Thymus (tissue), 11 donors: ENCODE measurements at regions not wholly inside any gene's neighbourhood (a gene's known extent, or its start where the extent isn't known, plus 50 kb on each side); places are given as distances from the start of the nearest gene placed in this dataset.
"Not testable (repeated sequence)": the region's sequence is repeated elsewhere in the genome, so short reads cannot be mapped to it uniquely, and the experiment has no call there.

Experiments used
- DNase-seq, 9 donors: peaks; one replicate each; pipeline ENCODE4 v3.0.0-alpha.2; 2013; ENCODE audit warnings: low spot score in 9 of 9, low read depth in 6 of 9, missing footprints in 1 of 9
- H3K27ac ChIP-seq, 2 donors: one replicate each; pipeline ENCODE4 v1.5.1; 2013; ENCODE audit warnings: control low read depth in 1 of 2, low read depth in 1 of 2, low read length in 1 of 2, mild to moderate bottlenecking in 1 of 2, moderate library complexity in 1 of 2
- H3K27me3 ChIP-seq, 2 donors: one replicate each; pipeline ENCODE4 v1.5.1; 2013; ENCODE audit warnings: low read length in 1 of 2; ENCODE audit not compliant: control insufficient read depth in 2 of 2, insufficient read depth in 1 of 2
- H3K36me3 ChIP-seq, 2 donors: one replicate each; pipeline ENCODE4 v1.5.1; 2013; ENCODE audit warnings: low read length in 1 of 2, mild to moderate bottlenecking in 1 of 2, moderate library complexity in 1 of 2; ENCODE audit not compliant: control insufficient read depth in 2 of 2, insufficient read depth in 2 of 2
- H3K4me1 ChIP-seq, 2 donors: one replicate each; pipeline ENCODE4 v1.5.1; 2013; ENCODE audit warnings: low read length in 2 of 2; ENCODE audit not compliant: control insufficient read depth in 2 of 2, insufficient read depth in 2 of 2
- H3K4me3 ChIP-seq, 2 donors: one replicate each; pipeline ENCODE4 v1.5.1; 2013; ENCODE audit warnings: low read length in 2 of 2, control low read depth in 1 of 2, mild to moderate bottlenecking in 1 of 2
- H3K9me3 ChIP-seq, 2 donors: one replicate each; pipeline ENCODE4 v1.5.1; 2013; ENCODE audit warnings: low read length in 1 of 2, mild to moderate bottlenecking in 1 of 2; ENCODE audit not compliant: control insufficient read depth in 2 of 2, insufficient read depth in 1 of 2
- WGBS: extraction: QIAGEN DNeasy Blood & Tissue Kit; methylation state at CpG from one replicate; pipeline ENCODE4 v1.1.7; 2013; 5-methylcytosine and 5-hydroxymethylcytosine counted together
- donor health status: healthy.

DNA sequence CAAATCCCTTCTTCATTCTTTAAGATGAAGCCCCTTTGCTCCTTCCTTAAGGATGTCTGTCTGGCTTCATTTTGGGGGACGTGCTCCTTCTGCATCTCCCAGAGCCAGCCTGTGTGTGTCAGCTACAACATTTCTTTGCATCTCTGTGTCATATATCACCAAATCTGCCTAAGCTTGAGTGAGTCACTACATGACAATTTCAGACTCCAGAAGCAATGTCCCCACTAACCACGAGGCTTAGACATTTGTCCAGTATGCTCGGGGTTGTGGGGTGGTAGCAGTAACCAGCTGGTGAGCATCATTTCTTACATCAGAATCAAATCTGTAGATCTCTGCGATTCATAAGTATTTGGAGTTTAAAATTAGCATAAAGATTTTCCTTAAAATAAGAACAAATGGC is 54.1 kb upstream of the USP14 start:
- not testable (repeated sequence) for H3K27me3 ChIP-seq, H3K27ac ChIP-seq, H3K9me3 ChIP-seq, DNase-seq, H3K4me3 ChIP-seq, H3K4me1 ChIP-seq, H3K36me3 ChIP-seq
- 89% methylated on average over 3 of the region's 4 CpGs for WGBS

DNA sequence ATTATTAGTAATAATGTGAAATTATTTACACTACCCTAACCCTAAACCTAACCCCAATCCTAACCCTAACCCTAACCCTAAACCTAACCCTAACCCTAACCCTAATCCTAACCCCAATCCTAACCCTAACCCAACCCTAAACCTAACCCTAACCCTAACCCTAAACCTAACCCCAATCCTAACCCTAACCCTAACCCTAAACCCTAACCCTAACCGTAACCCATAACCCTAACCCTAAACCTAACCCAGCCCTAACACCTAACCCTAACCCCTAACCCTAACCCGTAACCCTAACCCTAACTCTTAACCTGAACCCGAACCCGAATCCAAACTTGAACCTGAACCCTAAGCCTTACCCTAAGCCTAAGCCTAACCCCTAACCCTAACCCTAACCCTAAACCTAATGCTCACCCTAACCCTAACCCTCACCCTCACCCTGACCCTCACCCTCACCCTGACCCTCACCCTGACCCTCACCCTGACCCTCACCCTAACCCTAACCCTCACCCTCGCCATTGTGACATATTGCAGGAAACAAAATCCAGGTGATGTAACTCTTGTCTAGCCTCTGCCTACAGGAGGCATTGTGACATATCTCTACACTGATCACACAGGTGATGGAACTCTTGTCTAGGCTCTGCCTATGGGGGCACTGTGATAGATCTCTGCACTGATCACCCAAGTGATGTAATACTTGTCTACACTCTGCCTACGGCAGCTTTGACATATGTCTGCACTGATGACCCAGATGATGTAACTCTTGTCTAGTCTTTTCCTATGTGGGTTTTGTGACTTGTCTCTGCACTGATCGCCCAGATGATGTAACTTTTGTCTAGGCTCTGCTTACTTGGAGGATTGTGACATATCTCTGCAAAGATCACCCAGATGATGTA is 53.0 kb upstream of the USP14 start:
- H3K36me3 ChIP-seq, H3K4me3 ChIP-seq, DNase-seq, H3K27ac ChIP-seq, H3K27me3 ChIP-seq, H3K9me3 ChIP-seq, H3K4me1 ChIP-seq: not testable (repeated sequence)
- 91% methylated on average over 7 of the region's 7 CpGs for WGBS

DNA sequence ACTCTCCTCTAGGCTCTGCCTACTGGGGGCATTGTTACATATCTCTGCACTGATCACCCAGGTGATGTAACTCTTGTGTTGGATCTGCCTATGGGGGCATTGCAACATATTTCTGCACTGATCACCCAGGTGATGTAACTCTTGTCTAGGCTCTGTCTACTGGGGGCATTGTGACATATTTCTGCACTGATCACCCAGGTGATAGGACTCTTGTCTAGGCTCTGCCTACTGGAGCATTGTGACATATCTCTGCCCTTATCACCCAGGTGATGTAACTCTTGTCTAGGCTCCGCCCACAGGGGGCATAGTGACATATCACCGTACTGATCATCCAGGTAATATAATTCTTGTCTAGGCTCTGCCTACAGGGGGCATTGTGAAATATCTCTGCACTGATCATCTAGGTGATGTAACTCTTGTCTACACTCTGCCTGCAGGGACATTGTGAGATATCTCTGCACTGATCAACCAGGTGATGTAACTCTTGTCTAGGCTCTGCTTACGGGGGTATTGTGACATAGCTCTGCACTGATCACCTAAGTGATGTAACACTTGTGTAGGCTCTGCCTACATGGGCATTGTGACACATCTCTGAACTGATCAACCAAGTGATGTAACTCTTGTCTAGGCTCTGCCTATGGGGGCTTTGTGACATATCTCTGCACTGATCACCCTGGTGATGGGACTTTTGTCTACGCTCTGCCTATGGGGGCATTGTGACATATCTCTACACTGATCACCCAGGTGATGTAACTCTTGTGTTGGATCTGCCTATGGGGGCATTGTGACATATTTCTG is 52.1 kb upstream of the USP14 start:
- H3K4me3 ChIP-seq, H3K36me3 ChIP-seq, H3K27me3 ChIP-seq, H3K27ac ChIP-seq, H3K9me3 ChIP-seq, DNase-seq, H3K4me1 ChIP-seq: not testable (repeated sequence)
- WGBS: 78% methylated on average over 4 of the region's 4 CpGs

DNA sequence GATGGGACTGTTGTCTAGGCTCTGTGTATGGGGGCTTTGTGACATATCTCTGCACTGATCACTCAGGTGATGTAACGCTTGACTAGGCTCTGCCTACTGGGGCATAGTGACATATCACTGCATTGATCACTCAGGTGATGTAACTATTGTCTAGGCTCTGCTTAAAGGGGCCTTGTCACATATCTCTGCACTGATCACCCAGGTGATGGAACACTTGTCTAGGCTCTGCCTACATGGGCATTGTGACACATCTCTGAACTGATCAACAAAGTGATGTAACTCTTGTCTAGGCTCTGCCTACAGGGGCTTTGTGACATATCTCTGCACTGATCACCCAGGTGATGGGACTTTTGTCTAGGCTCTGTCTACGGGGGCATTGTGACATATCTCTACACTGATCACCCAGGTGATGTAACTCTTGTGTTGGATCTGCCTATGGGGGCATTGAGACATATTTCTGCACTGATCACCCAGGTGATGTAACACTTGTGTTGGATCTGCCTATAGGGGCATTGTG is 51.4 kb upstream of the USP14 start:
- H3K27me3 ChIP-seq, H3K9me3 ChIP-seq, H3K4me3 ChIP-seq, H3K27ac ChIP-seq, H3K36me3 ChIP-seq, DNase-seq, H3K4me1 ChIP-seq: not testable (repeated sequence)
- 66% methylated on average over 2 of the region's 2 CpGs for WGBS

DNA sequence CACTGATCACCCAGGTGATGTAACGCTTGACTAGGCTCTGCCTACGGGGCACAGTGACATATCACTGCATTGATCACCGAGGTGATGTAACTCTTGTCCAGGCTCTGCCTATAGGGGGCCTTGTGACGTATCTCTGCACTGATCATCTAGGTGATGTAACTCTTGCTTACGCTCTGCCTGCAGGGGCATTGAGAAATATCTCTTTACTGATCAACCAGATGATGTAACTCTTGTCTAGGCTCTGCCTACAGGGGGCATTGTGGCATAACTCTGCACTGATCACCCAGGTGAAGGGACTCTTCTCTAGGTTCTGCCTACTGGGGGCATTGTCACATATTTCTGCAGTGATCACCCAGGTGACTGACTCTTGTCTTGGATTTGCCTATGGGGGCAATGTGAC is 50.9 kb upstream of the USP14 start:
- 75% methylated on average over 5 of the region's 5 CpGs for WGBS
- H3K36me3 ChIP-seq, H3K9me3 ChIP-seq, H3K4me3 ChIP-seq, H3K27ac ChIP-seq, H3K27me3 ChIP-seq, H3K4me1 ChIP-seq: not testable (repeated sequence)
- DNase-seq: peak in 1 of 9 donors; percentile 21

DNA sequence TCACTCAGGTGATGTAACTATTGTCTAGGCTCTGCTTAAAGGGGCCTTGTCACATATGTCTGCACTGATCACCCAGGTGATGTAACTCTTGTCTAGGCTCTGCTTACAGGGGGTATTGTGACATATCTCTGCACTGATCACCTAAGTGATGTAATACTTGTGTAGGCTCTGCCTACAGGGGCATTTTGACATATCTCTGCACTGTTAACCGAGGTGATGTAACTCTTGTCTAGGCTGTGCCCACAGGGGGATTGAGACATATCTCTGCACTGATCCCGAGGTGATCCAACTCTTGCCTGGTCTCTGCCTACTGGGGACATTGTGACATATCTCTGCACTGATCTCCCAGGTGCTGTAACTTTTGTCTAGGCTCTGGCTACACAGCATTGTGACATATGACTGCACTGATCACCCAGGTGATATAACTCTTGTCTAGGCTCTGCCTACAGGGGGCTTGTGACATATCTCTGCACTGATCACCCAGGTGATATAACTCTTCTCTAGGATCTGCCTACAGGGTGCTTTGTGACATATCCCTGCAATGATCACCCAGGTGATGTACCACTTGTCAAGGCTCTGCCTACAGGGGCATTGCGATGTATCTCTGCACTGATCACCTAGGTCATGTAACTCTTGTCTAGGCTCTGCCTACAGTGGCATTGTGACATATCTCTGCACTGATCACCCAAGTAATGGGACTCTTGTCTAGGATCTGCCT is 50.3 kb upstream of the USP14 start:
- not testable (repeated sequence) for H3K36me3 ChIP-seq, H3K4me3 ChIP-seq, H3K27ac ChIP-seq, H3K9me3 ChIP-seq, H3K27me3 ChIP-seq, H3K4me1 ChIP-seq, DNase-seq
- WGBS: 50% methylated on average over 1 of the region's 3 CpGs
